HEK293 (cell line): ENCODE measurements at regions not wholly inside any gene's neighbourhood (a gene's known extent, or its start where the extent isn't known, plus 50 kb on each side); places are given as distances from the start of the nearest gene placed in this dataset.

Experiments used
- CTCF ChIA-PET: fragments of 350-600 bp; formaldehyde crosslinking; extraction: SDS; loops from one replicate; lab custom pipeline; 2021; ENCODE audit warnings: antibody characterized with exemption; lab: Yijun Ruan, JAX
- POLR2A ChIA-PET: fragments of 300-600 bp; formaldehyde crosslinking; extraction: SDS; loops from one replicate; lab custom pipeline; 2020; ENCODE audit warnings: antibody characterized with exemption, inconsistent platforms; lab: Yijun Ruan, JAX
- H3K27ac ChIP-seq: fragments of 200-500 bp; sonication (Bioruptor generic); 2 replicates; pipeline ENCODE4 v1.5.1; 2014; ENCODE audit warnings: low read depth, low read length, control low read depth, inconsistent platforms; ENCODE audit errors: extremely low read depth
- H3K36me3 ChIP-seq, 2 experiments: fragments of 200-500 bp in 1 of 2; sonication (Bioruptor generic) in 1 of 2; 1 replicate in 1 of 2; 2 replicates in 1 of 2; pipeline ENCODE4 v1.5.1; 2014 to 2017; ENCODE audit warnings: inconsistent platforms in 2 of 2, low read length in 2 of 2; ENCODE audit not compliant: control insufficient read depth in 2 of 2, insufficient read depth in 1 of 2
- H3K4me1 ChIP-seq: fragments of 200-500 bp; sonication (Bioruptor generic); 2 replicates; pipeline ENCODE4 v1.5.1; 2014; ENCODE audit warnings: mild to moderate bottlenecking, low read length, inconsistent platforms; ENCODE audit not compliant: control insufficient read depth, insufficient read depth
- H3K4me3 ChIP-seq: 2 replicates; pipeline ENCODE4 v1.5.1; 2011; ENCODE audit warnings: low read depth, mild to moderate bottlenecking, control low read depth, low read length, moderate library complexity
- H3K9me3 ChIP-seq: fragments of 200-500 bp; sonication (Bioruptor generic); 2 replicates; pipeline ENCODE4 v1.5.1; 2014; ENCODE audit warnings: low read depth, low read length, inconsistent platforms; ENCODE audit not compliant: control insufficient read depth, insufficient read depth
- GLIS2 ChIP-seq: fragments of 450-650 bp; formaldehyde crosslinking; IDR thresholded peaks from 2 replicates; pipeline ENCODE4 v1.5.1; 2016; ENCODE audit warnings: missing biosample characterization, missing genetic modification characterization
- ZFP37 ChIP-seq: fragments of 450-650 bp; formaldehyde crosslinking; IDR thresholded peaks from 2 replicates; pipeline ENCODE4 v1.5.1; 2016; ENCODE audit warnings: missing biosample characterization, missing genetic modification characterization
- ZNF114 ChIP-seq: fragments of 450-650 bp; formaldehyde crosslinking; IDR thresholded peaks from 2 replicates; pipeline ENCODE4 v1.5.0; 2017; ENCODE audit warnings: missing biosample characterization, missing genetic modification characterization
- ZNF16 ChIP-seq: fragments of 450-650 bp; formaldehyde crosslinking; IDR thresholded peaks from 2 replicates; pipeline ENCODE4 v1.5.1; 2016; ENCODE audit warnings: low read depth, missing biosample characterization, missing genetic modification characterization
- ZNF184 ChIP-seq: fragments of 450-650 bp; IDR thresholded peaks from 2 replicates; pipeline ENCODE4 v1.5.1; 2018; ENCODE audit warnings: missing biosample characterization, mild to moderate bottlenecking, missing genetic modification characterization
- ZNF544 ChIP-seq: fragments of 450-650 bp; formaldehyde crosslinking; IDR thresholded peaks from 2 replicates; pipeline ENCODE4 v1.5.0; 2017; ENCODE audit warnings: missing biosample characterization, missing genetic modification characterization
- ZNF549 ChIP-seq: fragments of 450-650 bp; IDR thresholded peaks from 2 replicates; pipeline ENCODE4 v1.5.1; 2018; ENCODE audit warnings: missing biosample characterization, missing genetic modification characterization, mild to moderate bottlenecking, inconsistent platforms, moderate library complexity
- ZNF555 ChIP-seq: fragments of 450-650 bp; formaldehyde crosslinking; conservative IDR thresholded peaks from 2 replicates; pipeline ENCODE4 v1.5.1; 2017; ENCODE audit warnings: missing biosample characterization, mild to moderate bottlenecking, missing genetic modification characterization, inconsistent platforms
- ZNF658 ChIP-seq: fragments of 450-650 bp; formaldehyde crosslinking; IDR thresholded peaks from 2 replicates; pipeline ENCODE4; 2016; ENCODE audit warnings: missing biosample characterization, missing genetic modification characterization
- ZNF747 ChIP-seq: fragments of 450-650 bp; formaldehyde crosslinking; IDR thresholded peaks from 2 replicates; pipeline ENCODE4 v1.5.1; 2016; ENCODE audit warnings: missing biosample characterization, missing genetic modification characterization
- ZNF768 ChIP-seq: fragments of 450-650 bp; formaldehyde crosslinking; IDR thresholded peaks from 2 replicates; pipeline ENCODE4 v1.5.1; 2018; ENCODE audit warnings: missing biosample characterization, mild to moderate bottlenecking, missing genetic modification characterization
- TF ChIP-seq, protein P1 (sequence below): fragments of 450-650 bp; formaldehyde crosslinking; IDR thresholded peaks from 2 replicates; pipeline ENCODE4 v1.5.1; 2016; ENCODE audit warnings: missing biosample characterization, missing genetic modification characterization, borderline replicate concordance
- TF ChIP-seq, protein P2 (sequence below): fragments of 450-650 bp; formaldehyde crosslinking; conservative IDR thresholded peaks from 2 replicates; pipeline ENCODE4 v1.5.1; 2016; ENCODE audit warnings: low read depth, missing biosample characterization, missing genetic modification characterization
- TF ChIP-seq, protein P3 (sequence below): fragments of 450-650 bp; formaldehyde crosslinking; IDR thresholded peaks from 2 replicates; pipeline ENCODE4 v1.5.1; 2016; ENCODE audit warnings: missing biosample characterization, missing genetic modification characterization
- TF ChIP-seq, protein P4 (sequence below): fragments of 450-650 bp; formaldehyde crosslinking; IDR thresholded peaks from 2 replicates; pipeline ENCODE4 v1.5.1; 2016; ENCODE audit warnings: missing biosample characterization, missing genetic modification characterization
- TF ChIP-seq, protein P5 (sequence below): fragments of 450-650 bp; formaldehyde crosslinking; IDR thresholded peaks from 2 replicates; pipeline ENCODE4 v1.5.1; 2016; ENCODE audit warnings: missing biosample characterization, missing genetic modification characterization, borderline replicate concordance
- TF ChIP-seq, protein P6 (sequence below): fragments of 450-650 bp; formaldehyde crosslinking; IDR thresholded peaks from 2 replicates; pipeline ENCODE4 v1.5.1; 2017; ENCODE audit warnings: missing biosample characterization, missing genetic modification characterization

DNA sequence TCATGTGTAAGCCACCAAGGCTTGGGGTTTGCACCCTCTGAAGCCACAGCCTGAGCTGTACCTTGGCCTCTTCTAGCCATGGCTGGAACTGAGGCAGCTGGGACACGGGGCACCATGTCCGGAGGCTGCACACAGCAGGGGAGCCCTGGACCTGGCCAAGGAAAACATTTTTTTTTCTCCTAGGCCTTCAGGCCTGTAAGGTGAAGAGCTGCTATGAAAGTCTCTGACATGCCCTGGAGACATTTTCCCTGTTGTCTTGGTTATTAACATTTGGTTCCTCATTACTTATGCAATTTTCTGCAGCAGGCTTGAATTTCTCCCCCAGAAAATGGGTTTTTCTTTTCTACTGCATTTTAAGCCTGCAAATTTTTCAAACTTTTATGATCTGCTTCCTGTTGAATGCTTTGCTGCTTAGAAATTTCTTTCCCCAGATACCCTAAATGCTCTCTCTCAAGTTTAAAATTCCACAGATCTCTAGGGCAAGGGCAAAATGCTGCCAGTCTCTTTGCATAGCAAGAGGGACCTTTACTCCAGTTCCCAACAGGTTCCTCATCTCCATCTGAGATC, 295.8 kb downstream of the LTN1 start:
- POLR2A ChIA-PET: no interaction called here
- H3K9me3 ChIP-seq: no peaks in the 10 kb centered on the region
- no peak overlapping the region for H3K27ac ChIP-seq
- no peaks in the 10 kb centered on the region for H3K4me1 ChIP-seq
- H3K36me3 ChIP-seq: no peaks in the 10 kb centered on the region
- no peak overlapping the region for H3K4me3 ChIP-seq
- CTCF ChIA-PET: interaction anchor here (1.8 kb wide), 2 partner anchors 8 to 48 kb away, joined by 6 to 11 read pairs; no protein-coding TSS in a partner anchor
- TF ChIP-seq, protein P1, sequence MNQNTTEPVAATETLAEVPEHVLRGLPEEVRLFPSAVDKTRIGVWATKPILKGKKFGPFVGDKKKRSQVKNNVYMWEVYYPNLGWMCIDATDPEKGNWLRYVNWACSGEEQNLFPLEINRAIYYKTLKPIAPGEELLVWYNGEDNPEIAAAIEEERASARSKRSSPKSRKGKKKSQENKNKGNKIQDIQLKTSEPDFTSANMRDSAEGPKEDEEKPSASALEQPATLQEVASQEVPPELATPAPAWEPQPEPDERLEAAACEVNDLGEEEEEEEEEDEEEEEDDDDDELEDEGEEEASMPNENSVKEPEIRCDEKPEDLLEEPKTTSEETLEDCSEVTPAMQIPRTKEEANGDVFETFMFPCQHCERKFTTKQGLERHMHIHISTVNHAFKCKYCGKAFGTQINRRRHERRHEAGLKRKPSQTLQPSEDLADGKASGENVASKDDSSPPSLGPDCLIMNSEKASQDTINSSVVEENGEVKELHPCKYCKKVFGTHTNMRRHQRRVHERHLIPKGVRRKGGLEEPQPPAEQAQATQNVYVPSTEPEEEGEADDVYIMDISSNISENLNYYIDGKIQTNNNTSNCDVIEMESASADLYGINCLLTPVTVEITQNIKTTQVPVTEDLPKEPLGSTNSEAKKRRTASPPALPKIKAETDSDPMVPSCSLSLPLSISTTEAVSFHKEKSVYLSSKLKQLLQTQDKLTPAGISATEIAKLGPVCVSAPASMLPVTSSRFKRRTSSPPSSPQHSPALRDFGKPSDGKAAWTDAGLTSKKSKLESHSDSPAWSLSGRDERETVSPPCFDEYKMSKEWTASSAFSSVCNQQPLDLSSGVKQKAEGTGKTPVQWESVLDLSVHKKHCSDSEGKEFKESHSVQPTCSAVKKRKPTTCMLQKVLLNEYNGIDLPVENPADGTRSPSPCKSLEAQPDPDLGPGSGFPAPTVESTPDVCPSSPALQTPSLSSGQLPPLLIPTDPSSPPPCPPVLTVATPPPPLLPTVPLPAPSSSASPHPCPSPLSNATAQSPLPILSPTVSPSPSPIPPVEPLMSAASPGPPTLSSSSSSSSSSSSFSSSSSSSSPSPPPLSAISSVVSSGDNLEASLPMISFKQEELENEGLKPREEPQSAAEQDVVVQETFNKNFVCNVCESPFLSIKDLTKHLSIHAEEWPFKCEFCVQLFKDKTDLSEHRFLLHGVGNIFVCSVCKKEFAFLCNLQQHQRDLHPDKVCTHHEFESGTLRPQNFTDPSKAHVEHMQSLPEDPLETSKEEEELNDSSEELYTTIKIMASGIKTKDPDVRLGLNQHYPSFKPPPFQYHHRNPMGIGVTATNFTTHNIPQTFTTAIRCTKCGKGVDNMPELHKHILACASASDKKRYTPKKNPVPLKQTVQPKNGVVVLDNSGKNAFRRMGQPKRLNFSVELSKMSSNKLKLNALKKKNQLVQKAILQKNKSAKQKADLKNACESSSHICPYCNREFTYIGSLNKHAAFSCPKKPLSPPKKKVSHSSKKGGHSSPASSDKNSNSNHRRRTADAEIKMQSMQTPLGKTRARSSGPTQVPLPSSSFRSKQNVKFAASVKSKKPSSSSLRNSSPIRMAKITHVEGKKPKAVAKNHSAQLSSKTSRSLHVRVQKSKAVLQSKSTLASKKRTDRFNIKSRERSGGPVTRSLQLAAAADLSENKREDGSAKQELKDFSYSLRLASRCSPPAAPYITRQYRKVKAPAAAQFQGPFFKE (tag by site-specific recombination): no peak
- no peak for TF ChIP-seq ZNF658 (tag by site-specific recombination)

DNA sequence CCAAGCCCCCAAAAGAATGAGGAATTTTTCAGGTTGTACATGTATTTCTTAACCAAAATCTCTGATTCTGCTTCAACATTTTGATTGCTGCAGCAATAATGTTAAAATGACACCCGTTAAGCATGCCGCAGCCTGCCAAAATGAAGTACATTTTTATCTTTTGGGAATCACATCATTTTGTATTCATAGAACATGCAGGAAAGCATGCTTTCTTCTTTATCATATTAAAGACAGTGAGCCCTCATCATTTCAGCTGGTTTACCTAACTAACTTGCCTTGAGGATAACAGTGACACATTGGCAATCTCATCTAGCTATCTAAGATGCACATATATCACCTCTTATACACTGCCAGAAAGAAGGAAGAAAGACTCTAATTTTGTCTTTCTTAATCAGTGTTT, 299.2 kb downstream of the LTN1 start:
- no peaks in the 10 kb centered on the region for H3K4me1 ChIP-seq
- no peak overlapping the region for H3K27ac ChIP-seq
- POLR2A ChIA-PET: no interaction called here
- no peaks in the 10 kb centered on the region for H3K9me3 ChIP-seq
- no peaks in the 10 kb centered on the region for H3K36me3 ChIP-seq
- no peak overlapping the region for H3K4me3 ChIP-seq
- CTCF ChIA-PET: interaction anchor here (0.6 to 0.7 kb wide), 2 partner anchors 179 to 498 kb away, joined by 3 read pairs; no protein-coding TSS in a partner anchor
- TF ChIP-seq ZNF114 (tag by site-specific recombination): no peak
- TF ChIP-seq ZNF16: no peak
- TF ChIP-seq ZNF768 (tag by site-specific recombination): no peak
- TF ChIP-seq ZNF544 (tag by site-specific recombination): no peak
- TF ChIP-seq, protein P2, sequence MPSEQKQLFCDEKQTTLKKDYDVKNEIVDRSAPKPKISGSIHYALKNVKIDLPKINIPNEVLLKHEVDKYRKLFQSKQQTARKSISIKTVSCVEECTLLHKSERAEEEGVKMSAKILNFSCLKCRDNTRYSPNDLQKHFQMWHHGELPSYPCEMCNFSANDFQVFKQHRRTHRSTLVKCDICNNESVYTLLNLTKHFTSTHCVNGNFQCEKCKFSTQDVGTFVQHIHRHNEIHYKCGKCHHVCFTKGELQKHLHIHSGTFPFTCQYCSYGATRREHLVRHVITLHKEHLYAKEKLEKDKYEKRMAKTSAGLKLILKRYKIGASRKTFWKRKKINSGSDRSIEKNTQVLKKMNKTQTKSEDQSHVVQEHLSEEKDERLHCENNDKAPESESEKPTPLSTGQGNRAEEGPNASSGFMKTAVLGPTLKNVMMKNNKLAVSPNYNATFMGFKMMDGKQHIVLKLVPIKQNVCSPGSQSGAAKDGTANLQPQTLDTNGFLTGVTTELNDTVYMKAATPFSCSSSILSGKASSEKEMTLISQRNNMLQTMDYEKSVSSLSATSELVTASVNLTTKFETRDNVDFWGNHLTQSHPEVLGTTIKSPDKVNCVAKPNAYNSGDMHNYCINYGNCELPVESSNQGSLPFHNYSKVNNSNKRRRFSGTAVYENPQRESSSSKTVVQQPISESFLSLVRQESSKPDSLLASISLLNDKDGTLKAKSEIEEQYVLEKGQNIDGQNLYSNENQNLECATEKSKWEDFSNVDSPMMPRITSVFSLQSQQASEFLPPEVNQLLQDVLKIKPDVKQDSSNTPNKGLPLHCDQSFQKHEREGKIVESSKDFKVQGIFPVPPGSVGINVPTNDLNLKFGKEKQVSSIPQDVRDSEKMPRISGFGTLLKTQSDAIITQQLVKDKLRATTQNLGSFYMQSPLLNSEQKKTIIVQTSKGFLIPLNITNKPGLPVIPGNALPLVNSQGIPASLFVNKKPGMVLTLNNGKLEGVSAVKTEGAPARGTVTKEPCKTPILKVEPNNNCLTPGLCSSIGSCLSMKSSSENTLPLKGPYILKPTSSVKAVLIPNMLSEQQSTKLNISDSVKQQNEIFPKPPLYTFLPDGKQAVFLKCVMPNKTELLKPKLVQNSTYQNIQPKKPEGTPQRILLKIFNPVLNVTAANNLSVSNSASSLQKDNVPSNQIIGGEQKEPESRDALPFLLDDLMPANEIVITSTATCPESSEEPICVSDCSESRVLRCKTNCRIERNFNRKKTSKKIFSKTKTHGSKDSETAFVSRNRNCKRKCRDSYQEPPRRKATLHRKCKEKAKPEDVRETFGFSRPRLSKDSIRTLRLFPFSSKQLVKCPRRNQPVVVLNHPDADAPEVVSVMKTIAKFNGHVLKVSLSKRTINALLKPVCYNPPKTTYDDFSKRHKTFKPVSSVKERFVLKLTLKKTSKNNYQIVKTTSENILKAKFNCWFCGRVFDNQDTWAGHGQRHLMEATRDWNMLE: no peak
- TF ChIP-seq, protein P3, sequence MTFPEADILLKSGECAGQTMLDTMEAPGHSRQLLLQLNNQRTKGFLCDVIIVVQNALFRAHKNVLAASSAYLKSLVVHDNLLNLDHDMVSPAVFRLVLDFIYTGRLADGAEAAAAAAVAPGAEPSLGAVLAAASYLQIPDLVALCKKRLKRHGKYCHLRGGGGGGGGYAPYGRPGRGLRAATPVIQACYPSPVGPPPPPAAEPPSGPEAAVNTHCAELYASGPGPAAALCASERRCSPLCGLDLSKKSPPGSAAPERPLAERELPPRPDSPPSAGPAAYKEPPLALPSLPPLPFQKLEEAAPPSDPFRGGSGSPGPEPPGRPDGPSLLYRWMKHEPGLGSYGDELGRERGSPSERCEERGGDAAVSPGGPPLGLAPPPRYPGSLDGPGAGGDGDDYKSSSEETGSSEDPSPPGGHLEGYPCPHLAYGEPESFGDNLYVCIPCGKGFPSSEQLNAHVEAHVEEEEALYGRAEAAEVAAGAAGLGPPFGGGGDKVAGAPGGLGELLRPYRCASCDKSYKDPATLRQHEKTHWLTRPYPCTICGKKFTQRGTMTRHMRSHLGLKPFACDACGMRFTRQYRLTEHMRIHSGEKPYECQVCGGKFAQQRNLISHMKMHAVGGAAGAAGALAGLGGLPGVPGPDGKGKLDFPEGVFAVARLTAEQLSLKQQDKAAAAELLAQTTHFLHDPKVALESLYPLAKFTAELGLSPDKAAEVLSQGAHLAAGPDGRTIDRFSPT (tag by site-specific recombination): no peak
- no peak for TF ChIP-seq ZNF747 (tag by site-specific recombination)
- no peak for TF ChIP-seq ZFP37
- TF ChIP-seq GLIS2 (tag by site-specific recombination): no peak
- no peak for TF ChIP-seq ZNF184 (tag by site-specific recombination)
- TF ChIP-seq ZNF555 (tag by site-specific recombination): no peak
- no peak for TF ChIP-seq ZNF549 (tag by site-specific recombination)
- TF ChIP-seq, protein P4, sequence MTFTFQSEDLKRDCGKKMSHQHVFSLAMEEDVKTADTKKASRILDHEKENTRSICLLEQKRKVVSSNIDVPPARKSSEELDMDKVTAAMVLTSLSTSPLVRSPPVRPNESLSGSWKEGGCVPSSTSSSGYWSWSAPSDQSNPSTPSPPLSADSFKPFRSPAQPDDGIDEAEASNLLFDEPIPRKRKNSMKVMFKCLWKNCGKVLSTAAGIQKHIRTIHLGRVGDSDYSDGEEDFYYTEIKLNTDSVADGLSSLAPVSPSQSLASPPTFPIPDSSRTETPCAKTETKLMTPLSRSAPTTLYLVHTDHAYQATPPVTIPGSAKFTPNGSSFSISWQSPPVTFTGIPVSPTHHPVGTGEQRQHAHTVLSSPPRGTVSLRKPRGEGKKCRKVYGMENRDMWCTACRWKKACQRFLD (tag by site-specific recombination): no peak
- TF ChIP-seq, protein P5, sequence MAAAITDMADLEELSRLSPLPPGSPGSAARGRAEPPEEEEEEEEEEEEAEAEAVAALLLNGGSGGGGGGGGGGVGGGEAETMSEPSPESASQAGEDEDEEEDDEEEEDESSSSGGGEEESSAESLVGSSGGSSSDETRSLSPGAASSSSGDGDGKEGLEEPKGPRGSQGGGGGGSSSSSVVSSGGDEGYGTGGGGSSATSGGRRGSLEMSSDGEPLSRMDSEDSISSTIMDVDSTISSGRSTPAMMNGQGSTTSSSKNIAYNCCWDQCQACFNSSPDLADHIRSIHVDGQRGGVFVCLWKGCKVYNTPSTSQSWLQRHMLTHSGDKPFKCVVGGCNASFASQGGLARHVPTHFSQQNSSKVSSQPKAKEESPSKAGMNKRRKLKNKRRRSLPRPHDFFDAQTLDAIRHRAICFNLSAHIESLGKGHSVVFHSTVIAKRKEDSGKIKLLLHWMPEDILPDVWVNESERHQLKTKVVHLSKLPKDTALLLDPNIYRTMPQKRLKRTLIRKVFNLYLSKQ (tag by site-specific recombination): no peak
- TF ChIP-seq, protein P6, sequence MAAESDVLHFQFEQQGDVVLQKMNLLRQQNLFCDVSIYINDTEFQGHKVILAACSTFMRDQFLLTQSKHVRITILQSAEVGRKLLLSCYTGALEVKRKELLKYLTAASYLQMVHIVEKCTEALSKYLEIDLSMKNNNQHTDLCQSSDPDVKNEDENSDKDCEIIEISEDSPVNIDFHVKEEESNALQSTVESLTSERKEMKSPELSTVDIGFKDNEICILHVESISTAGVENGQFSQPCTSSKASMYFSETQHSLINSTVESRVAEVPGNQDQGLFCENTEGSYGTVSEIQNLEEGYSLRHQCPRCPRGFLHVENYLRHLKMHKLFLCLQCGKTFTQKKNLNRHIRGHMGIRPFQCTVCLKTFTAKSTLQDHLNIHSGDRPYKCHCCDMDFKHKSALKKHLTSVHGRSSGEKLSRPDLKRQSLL: no peak
